MG63 (cell line): ENCODE measurements at regions not wholly inside any gene's neighbourhood (a gene's known extent, or its start where the extent isn't known, plus 50 kb on each side); places are given as distances from the start of the nearest gene placed in this dataset.
"Not testable (repeated sequence)": the region's sequence is repeated elsewhere in the genome, so short reads cannot be mapped to it uniquely, and the experiment has no call there.

ENCODE experiments used
- DNase-seq: peaks from one replicate; pipeline ENCODE4 v3.0.0-alpha.2; 2020
- H3K27me3 ChIP-seq: fragments of 250-450 bp; sonication (Bioruptor Pico); 2 replicates; pipeline ENCODE4 v1.5.1; 2020; ENCODE audit warnings: mild to moderate bottlenecking, moderate library complexity
- H3K36me3 ChIP-seq: fragments of 250-450 bp; sonication (Bioruptor Pico); 2 replicates; pipeline ENCODE4 v1.5.1; 2020; ENCODE audit warnings: mild to moderate bottlenecking, moderate library complexity
- H3K4me3 ChIP-seq: fragments of 250-450 bp; sonication (Bioruptor Pico); 2 replicates; pipeline ENCODE4 v1.5.1; 2020; ENCODE audit warnings: mild to moderate bottlenecking, moderate library complexity
- H3K9me3 ChIP-seq: fragments of 250-450 bp; sonication (Bioruptor Pico); 2 replicates; pipeline ENCODE4 v1.5.1; 2020; ENCODE audit warnings: mild to moderate bottlenecking, moderate library complexity

- Histone ChIP-seq H3K27me3 (no peaks in the 10 kb centered on the region), H3K36me3 (no peaks in the 10 kb centered on the region), H3K4me3 (peak overlapping the region; percentile 16; the same call in 1 of the 2 replicates), H3K9me3 (no peaks in the 10 kb centered on the region)
- no peak for DNase-seq
Observed at GRCh38 chr4:89492581-89493071, 185.0 kb upstream of the GPRIN3 start.

GRCh38 chr4:89491761-89492160 is 184.2 kb upstream of the GPRIN3 start:
- Histone ChIP-seq H3K4me3 (no peak overlapping the region), H3K36me3 (no peaks in the 10 kb centered on the region), H3K9me3 (no peaks in the 10 kb centered on the region), H3K27me3 (no peaks in the 10 kb centered on the region)
- no peak for DNase-seq

GRCh38 chr4:89489921-89490431 is 182.4 kb upstream of the GPRIN3 start:
- H3K9me3 ChIP-seq, H3K36me3 ChIP-seq, H3K27me3 ChIP-seq, DNase-seq, H3K4me3 ChIP-seq: not testable (repeated sequence)

- H3K36me3 ChIP-seq, result no peaks in the 10 kb centered on the region
- DNase-seq, result no peak
- no peak overlapping the region for H3K4me3 ChIP-seq
- no peaks in the 10 kb centered on the region for H3K9me3 ChIP-seq
- no peaks in the 10 kb centered on the region for H3K27me3 ChIP-seq
Observed at GRCh38 chr4:89489338-89489771, 181.8 kb upstream of the GPRIN3 start.

- Histone ChIP-seq H3K4me3 (no peak overlapping the region), H3K27me3 (no peaks in the 10 kb centered on the region), H3K36me3 (no peaks in the 10 kb centered on the region), H3K9me3 (no peaks in the 10 kb centered on the region)
- DNase-seq, result no peak
Observed at GRCh38 chr4:89488736-89489135, 181.1 kb upstream of the GPRIN3 start.

- H3K4me3 ChIP-seq, result no peak overlapping the region
- no peak for DNase-seq
- H3K27me3 ChIP-seq, result no peaks in the 10 kb centered on the region
- no peaks in the 10 kb centered on the region for H3K9me3 ChIP-seq
- H3K36me3 ChIP-seq, result no peaks in the 10 kb centered on the region
Observed at GRCh38 chr4:89486673-89487072, 179.1 kb upstream of the GPRIN3 start.

GRCh38 chr4:89486042-89486441 is 178.4 kb upstream of the GPRIN3 start:
- H3K4me3 ChIP-seq, result no peak overlapping the region
- no peaks in the 10 kb centered on the region for H3K9me3 ChIP-seq
- DNase-seq, result no peak
- no peaks in the 10 kb centered on the region for H3K36me3 ChIP-seq
- no peaks in the 10 kb centered on the region for H3K27me3 ChIP-seq

- DNase-seq, result no peak
- Histone ChIP-seq H3K27me3 (no peaks in the 10 kb centered on the region), H3K4me3 (no peak overlapping the region), H3K9me3 (no peaks in the 10 kb centered on the region), H3K36me3 (no peaks in the 10 kb centered on the region)
Observed at GRCh38 chr4:89483833-89484232, 176.2 kb upstream of the GPRIN3 start.

GRCh38 chr4:89482926-89483595 is 175.5 kb upstream of the GPRIN3 start:
- H3K9me3 ChIP-seq, result no peaks in the 10 kb centered on the region
- H3K36me3 ChIP-seq, result no peaks in the 10 kb centered on the region
- no peak for DNase-seq
- H3K4me3 ChIP-seq, result no peak overlapping the region
- H3K27me3 ChIP-seq, result no peaks in the 10 kb centered on the region

- no peaks in the 10 kb centered on the region for H3K27me3 ChIP-seq
- no peak overlapping the region for H3K4me3 ChIP-seq
- no peak for DNase-seq
- no peaks in the 10 kb centered on the region for H3K9me3 ChIP-seq
- no peaks in the 10 kb centered on the region for H3K36me3 ChIP-seq
Observed at GRCh38 chr4:89482251-89482650, 174.7 kb upstream of the GPRIN3 start.

- no peaks in the 10 kb centered on the region for H3K27me3 ChIP-seq
- H3K4me3 ChIP-seq, result no peak overlapping the region
- DNase-seq, result peak; percentile 26
- H3K36me3 ChIP-seq, result no peaks in the 10 kb centered on the region
- no peaks in the 10 kb centered on the region for H3K9me3 ChIP-seq
Observed at GRCh38 chr4:89469930-89470375, 162.4 kb upstream of the GPRIN3 start.

GRCh38 chr4:89469516-89469915 is 161.9 kb upstream of the GPRIN3 start:
- DNase-seq, result no peak
- Histone ChIP-seq H3K36me3 (no peaks in the 10 kb centered on the region), H3K27me3 (no peaks in the 10 kb centered on the region), H3K9me3 (no peaks in the 10 kb centered on the region), H3K4me3 (no peak overlapping the region)

- no peaks in the 10 kb centered on the region for H3K27me3 ChIP-seq
- DNase-seq, result no peak
- no peaks in the 10 kb centered on the region for H3K9me3 ChIP-seq
- no peak overlapping the region for H3K4me3 ChIP-seq
- no peaks in the 10 kb centered on the region for H3K36me3 ChIP-seq
Observed at GRCh38 chr4:89468602-89469001, 161.0 kb upstream of the GPRIN3 start.

GRCh38 chr4:89463341-89463740 is 155.7 kb upstream of the GPRIN3 start:
- Histone ChIP-seq H3K9me3 (no peaks in the 10 kb centered on the region), H3K36me3 (no peaks in the 10 kb centered on the region), H3K27me3 (no peaks in the 10 kb centered on the region), H3K4me3 (no peak overlapping the region)
- no peak for DNase-seq

GRCh38 chr4:89447543-89447942 is 139.9 kb upstream of the GPRIN3 start:
- H3K36me3 ChIP-seq, result no peaks in the 10 kb centered on the region
- H3K4me3 ChIP-seq, result no peak overlapping the region
- no peak for DNase-seq
- no peaks in the 10 kb centered on the region; the same call in 1 of the 2 replicates for H3K9me3 ChIP-seq
- no peaks in the 10 kb centered on the region for H3K27me3 ChIP-seq

- H3K36me3 ChIP-seq, result no peaks in the 10 kb centered on the region
- H3K27me3 ChIP-seq, result no peaks in the 10 kb centered on the region
- no peak overlapping the region for H3K4me3 ChIP-seq
- H3K9me3 ChIP-seq, result no peaks in the 10 kb centered on the region; the same call in 1 of the 2 replicates
- DNase-seq, result no peak
Observed at GRCh38 chr4:89446193-89446592, 138.6 kb upstream of the GPRIN3 start.

GRCh38 chr4:89439533-89439932 is 131.9 kb upstream of the GPRIN3 start:
- Histone ChIP-seq H3K4me3 (no peak overlapping the region), H3K9me3 (no peaks in the 10 kb centered on the region), H3K36me3 (no peaks in the 10 kb centered on the region), H3K27me3 (no peaks in the 10 kb centered on the region)
- no peak for DNase-seq
